ENCODE measurements at regions not wholly inside any gene's neighbourhood (a gene's known extent, or its start where the extent isn't known, plus 50 kb on each side); places are given as distances from the start of the nearest gene placed in this dataset.
A peak's percentile ranks its signal among the peaks of the same experiment; 100 is the strongest.

DNA sequence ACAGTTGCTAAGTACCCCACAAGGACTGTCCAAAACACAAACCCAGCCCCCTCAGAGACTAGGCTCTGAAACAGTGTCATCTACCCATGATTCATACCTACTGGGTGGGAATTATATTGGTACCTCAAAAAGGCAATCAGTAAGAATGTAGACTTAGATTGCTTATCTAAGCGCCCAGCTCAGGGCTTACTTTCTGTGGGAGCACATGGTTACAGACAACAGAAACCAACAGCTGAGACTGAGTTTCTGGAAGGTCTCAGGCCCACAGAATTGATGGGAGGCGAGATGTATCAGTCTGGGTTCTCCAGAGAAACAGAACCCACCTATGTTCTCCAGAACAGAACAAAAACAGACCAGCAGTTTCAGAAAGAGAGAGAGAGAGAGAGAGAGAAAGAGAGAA, 147.3 kb upstream of the KAZN start:
- TF ChIP-seq, protein P1, sequence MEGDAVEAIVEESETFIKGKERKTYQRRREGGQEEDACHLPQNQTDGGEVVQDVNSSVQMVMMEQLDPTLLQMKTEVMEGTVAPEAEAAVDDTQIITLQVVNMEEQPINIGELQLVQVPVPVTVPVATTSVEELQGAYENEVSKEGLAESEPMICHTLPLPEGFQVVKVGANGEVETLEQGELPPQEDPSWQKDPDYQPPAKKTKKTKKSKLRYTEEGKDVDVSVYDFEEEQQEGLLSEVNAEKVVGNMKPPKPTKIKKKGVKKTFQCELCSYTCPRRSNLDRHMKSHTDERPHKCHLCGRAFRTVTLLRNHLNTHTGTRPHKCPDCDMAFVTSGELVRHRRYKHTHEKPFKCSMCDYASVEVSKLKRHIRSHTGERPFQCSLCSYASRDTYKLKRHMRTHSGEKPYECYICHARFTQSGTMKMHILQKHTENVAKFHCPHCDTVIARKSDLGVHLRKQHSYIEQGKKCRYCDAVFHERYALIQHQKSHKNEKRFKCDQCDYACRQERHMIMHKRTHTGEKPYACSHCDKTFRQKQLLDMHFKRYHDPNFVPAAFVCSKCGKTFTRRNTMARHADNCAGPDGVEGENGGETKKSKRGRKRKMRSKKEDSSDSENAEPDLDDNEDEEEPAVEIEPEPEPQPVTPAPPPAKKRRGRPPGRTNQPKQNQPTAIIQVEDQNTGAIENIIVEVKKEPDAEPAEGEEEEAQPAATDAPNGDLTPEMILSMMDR (conservative IDR thresholded peaks at IDR 0.05): no peak
- H3K27me3 Mint-ChIP-seq: peaks cover 7% of the 10 kb centered on the region
- no peaks in the 10 kb centered on the region for H3K9me3 Mint-ChIP-seq
- no peaks in the 10 kb centered on the region for H3K4me1 Mint-ChIP-seq (ENCODE audit: unreplicated experiment)
- no peaks in the 10 kb centered on the region for H3K36me3 Mint-ChIP-seq
- no peak overlapping the region for H3K27ac Mint-ChIP-seq
- no peak for DNase-seq (ENCODE audit: extremely low spot score, unreplicated experiment)
- no peak overlapping the region for H3K4me3 Mint-ChIP-seq

DNA sequence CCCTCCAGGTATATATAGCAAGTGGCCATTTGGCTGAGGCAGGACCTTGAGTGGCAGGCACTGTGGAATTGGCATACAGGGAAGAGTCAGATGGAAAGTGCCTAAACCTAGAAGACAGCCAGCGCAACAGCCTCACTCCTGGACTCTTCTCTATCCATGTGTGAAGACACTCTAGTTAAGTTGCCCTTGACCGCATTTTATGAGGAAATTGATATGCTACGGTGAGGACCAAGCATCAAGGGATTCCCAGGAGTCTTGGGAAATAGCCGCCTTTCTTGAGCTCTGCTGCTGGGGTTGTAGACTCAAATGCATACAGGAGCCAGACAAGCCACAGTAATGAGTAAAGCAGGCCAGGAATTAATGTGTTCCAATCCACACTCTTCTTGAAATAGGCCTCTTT, 145.9 kb upstream of the KAZN start:
- Mint-ChIP-seq H3K9me3 (no peaks in the 10 kb centered on the region), H3K36me3 (no peaks in the 10 kb centered on the region), H3K4me1 (ENCODE audit: unreplicated experiment) (no peaks in the 10 kb centered on the region), H3K4me3 (no peak overlapping the region), H3K27me3 (peaks cover 7% of the 10 kb centered on the region), H3K27ac (no peak overlapping the region)
- TF ChIP-seq, protein P1 (conservative IDR thresholded peaks at IDR 0.05): no peak
- no peak for DNase-seq (ENCODE audit: extremely low spot score, unreplicated experiment)

DNA sequence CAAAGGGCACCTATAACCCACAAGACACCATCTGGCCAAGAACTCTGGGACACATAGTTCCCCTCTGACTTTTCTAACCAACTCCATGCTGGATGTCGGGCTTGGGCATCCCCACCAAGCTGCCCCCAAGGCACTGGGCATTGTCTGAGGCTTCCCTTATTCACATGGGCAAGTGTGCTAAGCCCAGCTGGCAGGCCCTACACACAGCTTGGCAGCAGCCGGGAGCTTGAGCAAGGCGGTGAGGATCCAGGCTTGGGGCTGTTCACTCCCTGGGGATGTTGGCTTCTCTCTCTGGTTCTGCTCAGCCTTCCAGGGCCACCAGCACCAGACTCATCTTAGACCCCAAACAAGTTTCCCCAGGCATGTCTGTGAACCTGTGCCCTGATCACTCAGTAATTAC, 138.3 kb upstream of the KAZN start:
- Mint-ChIP-seq H3K9me3 (no peaks in the 10 kb centered on the region), H3K27ac (no peak overlapping the region), H3K4me1 (ENCODE audit: unreplicated experiment) (peaks cover 12% of the 10 kb centered on the region), H3K4me3 (no peak overlapping the region), H3K27me3 (no peaks in the 10 kb centered on the region), H3K36me3 (no peaks in the 10 kb centered on the region)
- TF ChIP-seq, protein P1 (conservative IDR thresholded peaks at IDR 0.05): no peak
- no peak for DNase-seq (ENCODE audit: extremely low spot score, unreplicated experiment)

DNA sequence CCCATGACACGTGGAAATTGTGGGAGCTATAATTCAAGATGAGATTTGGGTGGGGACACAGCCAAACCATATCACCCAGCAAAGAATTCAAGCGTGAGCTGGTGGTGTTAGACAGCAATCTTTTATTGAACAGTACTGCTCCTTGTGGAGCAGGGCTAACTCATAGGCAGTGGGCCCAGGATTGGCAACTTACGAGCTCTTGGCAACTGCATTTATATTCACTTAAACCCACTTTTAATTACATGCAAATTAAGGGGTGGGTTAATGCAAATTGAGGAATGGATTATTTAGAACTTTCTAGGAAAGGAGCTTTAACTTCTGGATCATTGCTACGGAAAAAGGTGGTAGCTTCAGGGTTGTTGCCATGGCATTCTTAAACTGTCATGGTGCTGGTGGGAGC, 135.6 kb upstream of the KAZN start:
- TF ChIP-seq, protein P1 (conservative IDR thresholded peaks at IDR 0.05): no peak
- H3K4me3 Mint-ChIP-seq: no peak overlapping the region
- no peak overlapping the region for H3K27ac Mint-ChIP-seq
- peaks cover 4% of the 10 kb centered on the region for H3K9me3 Mint-ChIP-seq
- H3K4me1 Mint-ChIP-seq (ENCODE audit: unreplicated experiment): peaks cover 19% of the 10 kb centered on the region
- DNase-seq (ENCODE audit: extremely low spot score, unreplicated experiment): no peak
- H3K36me3 Mint-ChIP-seq: no peaks in the 10 kb centered on the region
- H3K27me3 Mint-ChIP-seq: no peaks in the 10 kb centered on the region

DNA sequence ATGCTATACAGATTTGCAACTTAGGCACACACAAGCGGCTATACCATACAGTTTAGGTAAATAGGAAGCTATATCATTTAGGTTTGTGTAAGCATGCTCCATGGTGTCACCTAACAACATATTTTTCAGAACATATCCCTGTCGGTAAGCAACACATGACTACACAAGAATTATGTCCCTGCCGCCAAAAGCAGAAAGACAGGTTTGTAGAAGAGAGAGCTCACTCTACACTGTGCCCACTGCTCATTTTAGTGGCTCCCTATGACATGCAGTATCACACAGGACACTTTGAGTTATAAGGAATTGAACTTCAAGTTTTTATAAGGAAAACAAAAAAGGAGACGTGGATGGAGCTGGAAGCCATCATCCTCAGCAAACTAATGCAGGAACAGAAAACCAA, 132.5 kb upstream of the KAZN start:
- Mint-ChIP-seq H3K27me3 (no peaks in the 10 kb centered on the region), H3K4me1 (ENCODE audit: unreplicated experiment) (peaks cover 19% of the 10 kb centered on the region), H3K4me3 (peak overlapping the region; percentile 57), H3K9me3 (peaks cover 4% of the 10 kb centered on the region), H3K27ac (peak overlapping the region; percentile 77), H3K36me3 (no peaks in the 10 kb centered on the region)
- no peak for DNase-seq (ENCODE audit: extremely low spot score, unreplicated experiment)
- TF ChIP-seq, protein P1 (conservative IDR thresholded peaks at IDR 0.05): no peak

DNA sequence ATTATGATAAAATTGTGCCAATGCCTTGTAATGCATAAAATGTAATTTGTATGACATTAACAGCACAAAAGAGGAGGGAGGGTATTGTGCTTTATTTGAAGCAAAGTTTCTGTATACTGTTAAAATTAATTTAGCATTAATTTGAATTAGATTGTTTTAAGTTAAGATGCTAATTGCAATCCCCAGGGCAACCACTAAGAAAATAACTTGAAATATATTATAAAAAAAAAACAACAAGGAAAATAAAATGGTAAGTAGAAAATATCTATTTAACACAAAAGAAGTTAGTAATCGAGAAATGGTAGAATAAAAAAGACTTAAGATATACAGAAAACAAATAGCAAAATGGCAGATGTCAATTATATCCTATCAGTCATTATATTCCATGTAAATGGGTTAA, 131.4 kb upstream of the KAZN start:
- Mint-ChIP-seq H3K4me3 (no peak overlapping the region), H3K4me1 (ENCODE audit: unreplicated experiment) (peaks cover 19% of the 10 kb centered on the region), H3K27ac (no peak overlapping the region), H3K36me3 (no peaks in the 10 kb centered on the region), H3K9me3 (peaks cover 4% of the 10 kb centered on the region), H3K27me3 (no peaks in the 10 kb centered on the region)
- DNase-seq (ENCODE audit: extremely low spot score, unreplicated experiment): no peak
- TF ChIP-seq, protein P1 (conservative IDR thresholded peaks at IDR 0.05): peak; percentile 65

Data from type B pancreatic cell (in vitro differentiated cells).